HG03095 (cell line): ENCODE measurements at regions not wholly inside any gene's neighbourhood (a gene's known extent, or its start where the extent isn't known, plus 50 kb on each side); places are given as distances from the start of the nearest gene placed in this dataset.
"Not testable (repeated sequence)": the region's sequence is repeated elsewhere in the genome, so short reads cannot be mapped to it uniquely, and the experiment has no call there.

ENCODE experiments used
- ATAC-seq: cut with Tn5 transposase; IDR thresholded peaks from one replicate; pipeline ENCODE4 v1.9.1; 2021; ENCODE audit warnings: moderate library complexity; ENCODE audit not compliant: unreplicated experiment

DNA sequence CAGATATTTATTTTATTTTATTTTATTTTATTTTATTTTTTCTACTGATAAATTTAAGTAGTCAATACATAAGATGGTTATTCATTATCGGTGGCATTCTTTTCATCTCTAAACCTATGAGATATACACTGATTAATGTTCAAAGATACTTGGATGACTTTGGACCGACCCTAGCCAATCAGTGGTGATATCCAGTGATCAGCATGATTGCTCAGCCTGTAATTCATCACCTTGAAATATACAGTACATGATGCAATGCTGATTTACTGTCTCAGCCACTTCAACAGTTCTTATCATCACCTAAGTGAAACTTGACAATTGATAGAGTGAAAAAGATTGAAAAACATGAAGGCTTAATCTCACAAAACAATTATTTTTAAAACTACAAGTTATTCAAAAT, 1651.0 kb downstream of the REEP3 start:
- no peak for ATAC-seq

DNA sequence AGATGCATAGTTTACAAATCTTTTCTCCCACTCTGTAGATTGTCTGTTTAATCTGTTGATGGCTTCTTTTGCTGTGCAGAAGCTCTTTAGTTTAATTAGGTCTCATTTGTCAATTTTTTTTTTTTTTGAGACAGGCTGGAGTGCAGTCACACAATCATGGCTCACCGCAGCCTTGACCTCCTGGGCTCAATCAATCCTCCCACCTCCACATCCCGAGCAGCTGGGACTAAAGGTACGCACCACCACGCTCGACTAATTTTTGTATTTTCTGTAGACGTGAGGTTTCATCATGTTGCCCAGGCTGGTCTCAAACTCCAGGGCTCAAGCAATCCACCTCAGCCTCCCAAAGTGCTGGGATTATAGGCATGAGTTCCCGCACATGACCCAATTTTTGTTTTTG, 1655.8 kb downstream of the REEP3 start:
- ATAC-seq: no peak

DNA sequence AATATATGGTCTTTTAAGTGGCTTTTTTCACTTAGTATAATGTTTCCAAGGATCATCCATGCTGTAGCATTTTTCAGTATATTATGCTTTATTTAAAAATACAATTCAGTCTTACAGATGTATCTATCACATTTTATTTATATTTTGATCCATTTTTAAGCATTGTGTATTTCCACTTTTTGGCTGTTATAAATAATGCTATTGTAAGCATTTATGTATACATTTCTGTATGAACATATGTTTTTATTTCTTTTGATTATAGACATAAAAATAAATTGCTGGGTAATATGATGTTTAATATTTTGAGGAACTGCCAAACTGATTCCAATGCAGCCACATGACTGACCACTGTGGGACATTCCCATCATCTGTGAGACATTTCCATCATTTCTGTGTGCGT, 1662.0 kb downstream of the REEP3 start:
- no peak for ATAC-seq

DNA sequence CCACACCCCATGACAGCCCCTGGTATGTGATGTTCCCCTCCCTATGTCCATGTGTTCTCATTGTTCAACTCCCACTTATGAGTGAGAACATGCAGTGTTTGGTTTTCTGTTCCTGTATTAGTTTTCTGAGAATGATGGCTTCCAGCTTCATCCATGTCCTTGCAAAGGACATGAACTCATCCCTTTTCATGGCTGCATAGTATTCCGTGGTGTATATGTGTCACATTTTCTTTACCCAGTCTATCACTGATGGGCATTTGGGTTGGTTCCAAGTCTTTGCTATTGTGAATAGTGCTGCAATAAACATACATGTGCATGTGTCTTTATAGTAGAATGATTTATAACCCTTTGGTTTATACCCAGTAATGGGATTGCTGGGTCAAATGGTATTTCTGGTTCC, 1665.5 kb downstream of the REEP3 start:
- not testable (repeated sequence) for ATAC-seq

DNA sequence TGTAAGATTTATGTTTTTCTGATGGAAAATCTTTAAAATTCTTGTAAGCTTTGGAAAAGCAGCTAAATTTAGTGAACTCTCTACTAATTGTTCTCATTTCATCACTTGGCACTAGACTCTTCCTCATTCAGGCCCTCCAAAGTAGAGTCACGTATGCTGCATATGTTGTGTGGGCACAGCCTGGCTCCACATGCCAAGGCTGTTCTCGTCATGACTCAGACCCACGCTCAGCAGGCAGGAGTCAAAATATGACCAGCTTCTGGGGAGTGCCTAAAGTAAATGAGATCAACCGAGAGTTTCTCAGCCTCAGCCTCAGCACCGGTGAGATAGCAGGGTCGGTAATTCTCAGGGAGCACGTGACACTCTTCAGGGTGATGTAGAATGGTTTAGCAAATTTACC, 1672.9 kb downstream of the REEP3 start:
- ATAC-seq: no peak

DNA sequence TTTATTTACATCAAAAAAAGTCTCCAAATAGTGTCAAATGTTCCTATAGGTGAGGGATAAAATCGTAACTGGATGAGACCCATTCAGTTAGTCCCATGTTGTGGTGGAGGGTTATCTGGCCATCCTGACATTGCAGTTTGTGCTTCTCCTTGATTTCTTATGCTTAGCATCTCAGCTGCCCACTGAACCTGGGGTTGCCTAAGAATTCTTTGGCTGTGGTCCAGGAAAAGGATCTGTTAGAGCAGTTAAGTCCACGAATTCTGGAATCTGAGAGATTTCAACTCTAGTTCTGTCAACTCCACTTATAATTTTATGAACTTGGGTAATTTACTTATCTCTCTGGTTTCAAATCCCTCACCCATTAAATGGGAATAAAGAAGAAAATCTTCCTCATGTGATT, 1673.4 kb downstream of the REEP3 start:
- ATAC-seq: no peak

DNA sequence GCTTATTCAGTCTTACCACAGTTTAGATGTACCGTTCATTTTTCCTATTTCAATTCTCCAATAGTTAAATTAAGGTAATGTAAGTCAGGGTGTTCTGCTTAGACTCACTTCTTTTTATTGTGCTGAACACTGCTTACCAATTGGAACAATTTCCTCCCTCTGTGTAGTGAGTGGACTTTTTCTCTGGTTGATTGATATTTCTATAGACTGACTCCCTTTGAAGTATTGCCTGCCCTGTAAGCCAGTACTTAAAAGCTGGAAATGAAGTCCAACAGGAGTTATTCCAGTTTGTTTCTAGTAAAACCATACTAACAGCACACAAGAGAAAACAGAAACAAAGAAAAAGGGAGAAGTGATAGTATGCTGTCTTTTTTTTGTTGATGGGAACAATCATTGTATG, 1674.9 kb downstream of the REEP3 start:
- no peak for ATAC-seq

DNA sequence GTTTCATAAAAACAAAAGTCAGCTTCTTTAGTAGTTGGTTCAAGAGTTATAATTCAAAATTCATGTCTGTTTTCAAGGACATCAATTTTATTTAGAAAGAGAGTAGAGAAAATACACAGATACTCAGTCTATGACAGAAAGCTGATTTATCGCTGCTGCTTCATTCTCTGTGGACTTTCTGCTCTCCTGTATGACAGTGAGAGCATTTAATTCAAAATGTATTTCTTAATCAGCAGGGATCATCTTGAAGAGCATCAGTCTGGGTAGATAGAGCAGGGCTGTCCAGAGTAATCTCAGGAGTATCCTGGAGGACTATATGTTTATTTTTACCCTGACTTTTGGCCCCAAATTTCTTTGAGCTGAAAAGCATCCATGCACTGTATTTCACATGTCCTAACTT, 1676.7 kb downstream of the REEP3 start:
- no peak for ATAC-seq

DNA sequence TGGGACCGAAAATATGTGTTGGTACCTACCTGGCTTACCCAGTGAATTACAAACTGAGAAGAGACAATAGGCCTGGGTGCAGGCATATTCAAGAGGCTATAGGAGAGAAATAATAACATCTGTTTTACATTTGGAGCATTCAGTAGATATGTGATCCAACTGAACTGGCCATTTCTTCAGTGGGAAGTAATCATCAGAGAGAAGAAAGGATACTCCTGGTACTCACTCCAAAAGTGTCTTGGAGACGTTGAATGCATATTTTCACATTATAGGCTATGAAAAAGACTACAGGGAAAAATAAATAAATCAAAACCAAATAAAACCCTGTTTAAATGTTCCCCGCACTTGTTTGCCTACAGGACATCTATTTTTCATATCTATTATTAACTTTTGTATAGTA, 1680.3 kb downstream of the REEP3 start:
- ATAC-seq: no peak

DNA sequence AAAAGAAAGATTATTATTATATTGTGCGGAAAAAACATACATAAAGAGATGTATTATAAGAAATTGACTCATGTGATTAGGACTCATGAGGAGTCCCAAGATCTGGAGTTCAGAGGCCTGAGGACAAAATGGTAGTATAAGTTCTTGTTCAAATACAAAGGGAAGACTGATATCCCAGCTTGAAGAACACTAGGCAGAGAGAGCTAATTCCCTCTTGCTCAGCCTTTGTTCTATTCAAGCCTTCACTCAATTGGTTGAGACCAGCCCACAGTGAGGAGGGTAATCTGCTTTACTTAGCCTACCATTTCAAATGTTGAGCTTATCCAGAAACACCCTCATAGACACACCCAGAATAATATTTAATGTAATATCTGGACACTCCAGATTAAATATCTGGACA, 1683.8 kb downstream of the REEP3 start:
- no peak for ATAC-seq

DNA sequence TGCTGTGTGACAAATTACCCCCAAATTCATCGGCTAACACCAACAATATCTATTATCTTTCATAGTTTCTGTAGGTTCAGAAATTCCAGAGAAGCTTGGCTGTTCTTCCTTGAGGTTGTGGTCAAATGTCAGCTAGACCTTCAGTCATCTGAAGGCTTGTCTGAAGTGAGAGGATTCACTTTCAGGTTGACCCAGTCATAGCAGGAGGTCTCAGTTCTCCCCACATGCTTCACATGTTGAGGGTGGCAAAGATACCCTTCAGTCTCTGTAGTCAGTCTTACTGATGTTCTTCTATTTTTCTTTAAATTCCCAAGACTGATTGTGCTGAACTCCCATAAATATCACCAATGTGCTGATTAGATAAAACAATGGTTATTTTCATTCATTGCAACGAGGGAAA, 1692.0 kb downstream of the REEP3 start:
- no peak for ATAC-seq

DNA sequence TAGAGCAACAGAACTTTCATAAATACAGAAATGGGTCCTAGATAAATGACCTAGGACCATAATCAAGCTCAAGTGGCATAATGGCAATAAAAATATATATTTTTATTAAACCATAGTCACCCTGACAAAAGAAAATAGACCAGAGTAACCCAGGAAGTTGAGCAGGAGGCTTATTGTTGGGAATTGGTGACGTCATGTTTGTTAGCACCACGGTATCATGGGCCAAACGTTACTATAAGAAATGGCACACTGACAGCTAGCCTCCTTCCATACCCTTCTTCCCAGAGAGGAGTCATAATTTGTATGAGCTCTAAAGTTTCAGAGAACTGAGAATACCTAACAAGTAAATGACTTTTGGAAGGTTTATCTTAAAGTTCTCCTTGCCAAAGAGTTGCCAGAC, 1698.2 kb downstream of the REEP3 start:
- no peak for ATAC-seq

DNA sequence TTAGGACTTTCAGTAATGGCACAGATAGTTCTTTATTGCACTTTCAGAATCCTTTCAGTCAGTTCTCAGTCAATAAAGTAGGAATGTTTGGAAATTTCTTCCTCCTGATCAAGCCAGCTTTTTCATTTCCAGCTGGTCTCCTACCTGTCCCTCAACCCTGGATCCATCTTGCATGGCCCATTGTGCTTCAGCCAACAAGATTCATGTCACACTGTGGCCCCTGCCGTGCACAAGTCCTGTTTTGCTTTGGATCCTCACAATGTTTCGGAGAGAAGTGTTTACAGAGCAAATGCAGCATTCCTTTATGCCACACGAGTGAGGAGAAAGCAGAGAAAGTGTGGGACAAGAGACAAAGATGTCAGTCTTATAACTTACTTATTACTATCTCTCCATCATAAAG, 1694.7 kb upstream of the LRRTM3 start:
- no peak for ATAC-seq

DNA sequence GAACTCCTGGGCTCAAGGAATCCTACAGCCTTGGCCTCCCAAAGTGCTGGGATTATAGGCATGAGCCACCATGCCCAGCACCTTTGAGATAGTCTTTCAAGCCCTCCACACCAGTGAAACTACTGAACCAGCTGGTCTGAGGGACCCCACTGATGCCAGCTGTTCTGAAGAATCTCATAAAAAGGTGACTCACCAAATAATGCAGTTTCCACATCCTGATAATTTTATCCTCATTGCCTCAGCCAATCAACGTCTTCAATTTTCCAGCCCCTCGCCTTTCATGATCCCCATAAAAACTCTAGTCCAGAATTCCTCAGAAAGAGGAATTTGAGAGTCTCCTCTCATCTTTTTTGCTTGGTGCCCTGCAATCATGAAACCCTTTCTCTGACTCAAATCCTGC, 1691.6 kb upstream of the LRRTM3 start:
- no peak for ATAC-seq

DNA sequence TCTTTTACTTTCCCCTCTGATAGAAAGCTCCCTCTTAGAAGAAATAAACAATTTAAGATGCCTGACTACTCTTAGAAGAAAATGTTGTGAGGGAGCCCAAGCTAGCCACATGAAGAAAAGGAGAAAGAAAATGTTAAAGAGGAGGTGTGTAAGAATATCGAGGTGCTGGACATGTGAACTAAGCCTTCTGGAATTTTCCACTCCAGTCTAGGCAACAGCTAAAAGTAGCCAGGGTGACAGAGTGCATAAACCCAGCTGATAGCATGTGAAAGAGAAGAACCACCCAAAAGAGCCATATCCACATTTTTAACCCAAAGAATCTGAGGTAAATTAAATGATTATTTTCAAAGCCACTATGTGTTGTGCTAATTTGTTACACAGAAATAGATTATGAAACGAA, 1690.6 kb upstream of the LRRTM3 start:
- no peak for ATAC-seq

DNA sequence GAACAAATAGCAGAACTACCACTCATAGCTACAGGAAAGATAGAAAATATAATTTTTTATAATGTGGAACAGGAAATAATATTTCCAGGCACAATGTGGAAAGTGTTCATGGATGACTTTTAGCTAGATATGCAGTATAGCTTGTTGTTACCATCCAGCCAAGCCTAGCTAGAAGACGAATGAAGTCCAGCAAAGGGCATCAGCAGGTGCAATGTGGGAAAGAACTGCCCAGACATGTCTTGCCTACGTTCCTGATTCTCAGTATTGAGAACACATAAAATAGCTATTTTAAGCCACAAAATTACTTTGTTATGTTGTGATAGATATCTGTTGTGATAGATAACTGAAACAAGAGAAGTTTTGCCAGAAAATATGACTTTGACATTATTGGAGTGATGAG, 1690.0 kb upstream of the LRRTM3 start:
- ATAC-seq: no peak

DNA sequence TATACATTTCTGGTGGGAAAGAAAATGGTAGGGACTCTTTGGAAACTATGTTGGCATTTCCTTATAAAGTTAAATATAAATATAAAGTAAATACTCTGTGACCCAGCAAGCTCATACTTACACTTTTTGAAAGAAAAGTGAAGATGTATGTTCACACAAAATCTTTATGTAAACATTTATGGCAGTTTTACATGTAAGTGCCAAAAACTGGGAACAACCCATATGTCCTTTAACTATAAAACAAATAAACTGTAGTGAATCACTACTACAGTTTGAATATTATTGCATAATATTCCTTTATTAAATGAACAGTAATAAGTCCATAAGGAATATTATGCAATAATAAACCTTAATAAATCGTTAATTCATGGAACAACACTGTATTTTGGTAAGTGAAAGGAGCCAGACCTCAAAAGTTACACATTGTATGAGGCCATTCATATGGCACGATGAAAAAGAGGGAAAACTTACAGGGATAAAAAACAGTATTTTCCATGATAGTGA, 1660.3 kb upstream of the LRRTM3 start:
- ATAC-seq: no peak

DNA sequence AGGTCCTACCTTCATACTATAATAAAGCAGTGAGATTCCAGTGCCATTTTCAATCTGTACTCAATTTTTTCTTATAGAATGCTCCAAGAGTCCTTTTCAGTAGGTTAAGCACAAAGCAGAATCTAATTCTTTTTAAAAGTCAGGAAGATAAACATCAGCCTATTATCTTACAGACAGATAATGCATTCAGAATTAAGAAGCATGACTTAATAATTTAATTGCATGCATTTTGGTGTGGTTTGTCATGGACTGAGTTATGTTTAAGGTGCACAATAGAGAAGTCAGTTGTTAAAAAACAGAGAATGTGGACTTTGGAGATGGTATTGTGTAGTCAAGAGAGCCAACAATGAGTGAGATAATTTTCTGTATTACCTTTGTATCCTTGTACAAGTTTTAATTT, 1656.3 kb upstream of the LRRTM3 start:
- ATAC-seq: not testable (repeated sequence)

DNA sequence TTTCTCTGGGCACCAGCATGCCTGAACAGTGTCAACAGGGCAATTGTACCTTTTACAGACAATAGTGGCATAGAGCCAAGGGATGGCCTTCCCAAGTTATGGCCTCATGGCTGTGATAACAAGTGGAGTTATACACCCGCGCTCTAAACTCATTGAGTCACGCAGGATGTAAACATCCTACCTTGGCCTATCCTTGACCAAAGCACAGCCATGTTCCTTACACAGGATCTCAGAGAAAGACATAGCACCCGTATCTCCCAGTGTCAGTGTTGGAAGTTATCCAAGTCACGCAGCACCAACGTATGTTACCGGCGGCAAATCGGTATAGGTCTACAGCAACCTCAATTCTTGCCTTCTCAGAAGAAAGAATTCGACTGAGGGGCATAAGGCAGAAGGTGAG, 1654.9 kb upstream of the LRRTM3 start:
- no peak for ATAC-seq

DNA sequence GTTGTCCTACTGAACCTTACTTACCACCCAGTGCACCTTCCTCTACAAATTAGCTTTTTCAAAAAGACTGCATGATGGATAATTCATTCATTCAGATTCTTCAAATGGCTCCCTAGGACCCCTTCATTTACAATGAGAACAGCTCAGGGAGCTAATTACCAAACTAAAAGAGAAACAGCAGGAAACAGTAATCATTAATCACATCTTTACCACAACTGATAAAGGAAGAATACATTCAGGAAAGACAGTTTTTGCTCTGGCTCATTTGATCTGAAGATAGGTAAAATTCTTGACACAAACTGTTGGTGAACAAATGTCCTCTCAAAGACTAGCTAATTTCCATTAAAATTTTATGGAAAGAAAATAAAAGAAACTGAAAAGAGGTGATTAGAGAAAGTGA, 1652.7 kb upstream of the LRRTM3 start:
- no peak for ATAC-seq

DNA sequence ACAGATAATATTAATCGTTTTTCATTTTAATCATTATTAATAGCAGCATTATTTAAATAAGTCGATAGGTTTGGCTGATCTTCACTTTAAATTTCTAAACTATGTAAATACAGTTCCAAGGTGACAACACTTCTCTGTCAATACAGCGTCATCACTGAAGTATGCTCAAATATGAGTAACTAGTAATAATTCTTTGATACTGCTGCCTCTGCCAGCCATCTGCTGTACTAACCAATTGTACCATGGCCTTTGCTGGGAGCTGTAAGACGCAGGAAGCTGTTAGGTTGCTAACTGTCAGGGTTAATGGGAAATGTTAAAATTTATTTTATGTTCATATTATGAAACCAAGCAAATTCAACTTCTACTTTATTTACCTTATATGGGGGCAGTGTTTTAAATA, 1650.5 kb upstream of the LRRTM3 start:
- no peak for ATAC-seq

DNA sequence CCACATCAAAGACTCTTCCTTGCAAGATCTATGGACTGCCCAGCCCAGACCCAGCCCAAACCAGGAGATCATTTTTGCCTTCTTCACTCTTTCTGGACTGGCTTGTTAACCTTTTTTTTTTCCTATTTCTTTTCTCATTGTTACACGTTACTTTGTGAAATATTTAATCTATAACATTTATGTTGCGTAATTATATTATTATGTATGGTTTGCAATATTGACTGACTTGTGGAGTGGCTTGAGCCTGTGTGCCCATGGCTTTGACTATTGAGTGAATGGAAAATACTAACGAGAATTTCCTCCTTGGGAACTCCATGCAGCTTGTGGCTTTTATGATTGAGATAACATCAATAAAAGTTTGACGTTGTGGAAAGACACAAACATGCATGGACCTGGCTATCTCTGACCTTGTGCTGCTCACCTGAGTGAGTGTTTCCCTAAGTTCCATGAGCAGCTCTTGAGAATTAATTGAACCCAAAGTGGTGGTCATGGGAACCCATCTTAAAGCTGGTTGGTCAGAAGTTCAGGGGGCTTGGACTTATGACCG, 1641.3 kb upstream of the LRRTM3 start:
- ATAC-seq: no peak

DNA sequence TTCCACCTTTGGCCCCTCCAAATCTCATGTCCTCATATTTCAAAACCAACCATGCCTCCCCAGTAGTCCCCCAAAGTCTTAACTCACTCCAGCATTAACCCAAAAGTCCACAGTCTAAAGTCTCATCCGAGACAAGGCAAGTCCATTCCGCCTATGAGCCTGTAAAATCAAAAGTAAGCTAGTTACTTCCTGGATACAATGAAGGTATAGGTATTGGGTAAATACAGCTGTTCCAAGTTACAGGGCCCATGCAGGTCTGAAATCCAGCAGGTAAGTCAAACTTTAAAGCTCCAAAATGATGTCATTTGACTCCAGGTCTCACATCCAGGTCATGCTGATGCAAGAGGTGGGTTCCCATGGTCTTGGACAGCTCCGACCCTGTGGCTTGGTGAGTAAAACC, 1640.1 kb upstream of the LRRTM3 start:
- ATAC-seq: not testable (repeated sequence)

DNA sequence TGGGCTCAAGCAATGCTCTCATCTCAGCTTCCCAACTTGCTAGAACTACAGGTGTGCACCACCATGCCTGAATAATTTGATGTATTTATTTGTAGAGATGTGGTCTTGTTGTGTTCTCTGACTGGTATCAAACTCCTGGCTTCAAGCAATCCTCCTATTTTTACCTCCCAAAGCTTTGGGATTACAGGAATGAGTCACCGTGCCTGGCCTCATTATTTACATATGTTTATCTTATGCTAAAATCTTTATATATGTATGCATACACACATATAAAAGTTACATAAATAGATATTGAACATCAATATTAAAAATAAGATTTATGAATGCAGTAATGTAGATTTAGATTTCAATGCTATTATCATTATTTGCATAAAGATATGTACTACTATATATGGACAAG, 1634.5 kb upstream of the LRRTM3 start:
- ATAC-seq: no peak
